HCT116 (cell line): ENCODE measurements at regions not wholly inside any gene's neighbourhood (a gene's known extent, or its start where the extent isn't known, plus 50 kb on each side); places are given as distances from the start of the nearest gene placed in this dataset.

Experiments used
- ATAC-seq: fragments of 200-7000 bp; cut with Tn5 transposase; 2 replicates; pipeline ENCODE4 v1.9.1; 2020; ENCODE audit warnings: mild to moderate bottlenecking, moderate library complexity
- BruUV-seq: library from RNA; stranded (reverse); fragments of 400-500 nt; replicated peaks from 2 replicates; lab custom pipeline; 2021; lab: Mats Ljungman, UMichigan
- CTCF ChIA-PET: fragments of 300-600 bp; sonication (Branson Sonifier 250); formaldehyde crosslinking; loops from one replicate; lab custom pipeline; 2021; ENCODE audit warnings: antibody characterized with exemption; lab: Charles Lee
- POLR2A ChIA-PET: fragments of 300-600, 350-600 bp; sonication (Branson Sonifier 250); formaldehyde crosslinking; loops from one replicate; lab custom pipeline; 2021; ENCODE audit warnings: antibody characterized with exemption; lab: Charles Lee
- RAD21 ChIA-PET, 2 experiments: fragments of 300-600 bp; sonication (Branson Sonifier 250); formaldehyde crosslinking; loops; one replicate each; lab custom pipeline; 2023; ENCODE audit warnings: low total read pairs in 2 of 2; ENCODE audit not compliant: uncharacterized antibody in 2 of 2, unreplicated experiment in 2 of 2, low non-redundant PET in 1 of 2; lab: Charles Lee
- DNase-seq: peaks from one replicate; pipeline ENCODE4 v3.0.0-alpha.2; 2010; ENCODE audit warnings: low read depth, low spot score
- H2AFZ ChIP-seq: fragments of 200-600 bp; shearing (Covaris generic), sonication (generic); 2 replicates; pipeline ENCODE4 v1.6.1; 2017; ENCODE audit warnings: low read depth, mixed run types, mixed read lengths, antibody characterized with exemption, low read length; ENCODE audit not compliant: poor library complexity, severe bottlenecking
- H3K27ac ChIP-seq: 2 replicates; pipeline ENCODE4 v1.5.1; 2012; ENCODE audit warnings: low read depth, low read length
- H3K27me3 ChIP-seq: fragments of 200-600 bp; sonication (generic); 2 replicates; pipeline ENCODE4 v1.6.1; 2016; ENCODE audit warnings: mixed run types, low read length, mixed read lengths; ENCODE audit not compliant: insufficient read depth
- H3K36me3 ChIP-seq, 2 experiments: fragments of 200-500 bp in 1 of 2; fragments of 200-600 bp in 1 of 2; sonication (Bioruptor generic) in 1 of 2; sonication (generic) in 1 of 2; 2 replicates each; pipeline versions ENCODE4 v1.5.1 to v1.6.1; 2014 to 2016; ENCODE audit warnings: low read length in 2 of 2, inconsistent platforms in 1 of 2, mixed read lengths in 1 of 2, mixed run types in 1 of 2; ENCODE audit not compliant: insufficient read depth in 2 of 2, control insufficient read depth in 1 of 2
- H3K4me1 ChIP-seq, 2 experiments: fragments of 200-600 bp in 1 of 2; sonication (generic) in 1 of 2; 2 replicates each; pipeline versions ENCODE4 v1.5.1 to v1.6.1; 2012 to 2017; ENCODE audit warnings: low read length in 2 of 2, inconsistent platforms in 1 of 2, mild to moderate bottlenecking in 1 of 2, mixed read lengths in 1 of 2, mixed run types in 1 of 2, moderate library complexity in 1 of 2; ENCODE audit not compliant: insufficient read depth in 2 of 2, control insufficient read depth in 1 of 2
- H3K4me2 ChIP-seq: fragments of 200-600 bp; sonication (generic); 2 replicates; pipeline ENCODE4 v1.6.1; 2017; ENCODE audit warnings: mixed run types, low read length, mixed read lengths
- H3K4me3 ChIP-seq, 2 experiments: fragments of 200-600 bp in 1 of 2; sonication (generic) in 1 of 2; replicated peaks in 1 of 2; 2 replicates each; pipeline ENCODE4 v1.5.1; 2011 to 2016; ENCODE audit warnings: low read length in 2 of 2, control low read depth in 1 of 2, low read depth in 1 of 2, mild to moderate bottlenecking in 1 of 2, mixed read lengths in 1 of 2, mixed run types in 1 of 2
- H3K79me2 ChIP-seq: fragments of 200-600 bp; sonication (generic); 2 replicates; pipeline ENCODE4 v1.6.1; 2017; ENCODE audit warnings: mild to moderate bottlenecking, mixed run types, low read length, moderate library complexity, mixed read lengths; ENCODE audit not compliant: insufficient read depth
- H3K9ac ChIP-seq: fragments of 200-600 bp; sonication (generic); 2 replicates; pipeline ENCODE4 v1.6.1; 2016; ENCODE audit warnings: low read length, mixed read lengths
- H3K9me2 ChIP-seq: fragments of 200-600 bp; sonication (generic), shearing (Covaris generic); 2 replicates; pipeline ENCODE4 v1.6.1; 2017; ENCODE audit warnings: mixed run types, mild to moderate bottlenecking, moderate library complexity; ENCODE audit not compliant: insufficient read depth
- H3K9me3 ChIP-seq, 2 experiments: fragments of 200-500 bp in 1 of 2; fragments of 200-600 bp in 1 of 2; sonication (Bioruptor generic) in 1 of 2; sonication (generic) in 1 of 2; 2 replicates each; pipeline ENCODE4 v1.6.1; 2014 to 2017; ENCODE audit warnings: low read length in 2 of 2, mixed read lengths in 2 of 2, inconsistent platforms in 1 of 2, low read depth in 1 of 2, mild to moderate bottlenecking in 1 of 2, mixed run types in 1 of 2, moderate library complexity in 1 of 2; ENCODE audit not compliant: control insufficient read depth in 1 of 2, insufficient read depth in 1 of 2
- H4K20me1 ChIP-seq: fragments of 200-600 bp; sonication (generic), shearing (Covaris generic); 2 replicates; pipeline ENCODE4 v1.6.1; 2017; ENCODE audit warnings: mixed run types, mild to moderate bottlenecking, moderate library complexity; ENCODE audit not compliant: insufficient read depth
- CBX3 ChIP-seq: IDR thresholded peaks from 2 replicates; pipeline ENCODE4 v1.6.1; 2012; ENCODE audit warnings: low read depth
- CEBPB ChIP-seq: IDR thresholded peaks from 2 replicates; pipeline ENCODE4 v1.6.1; 2012; ENCODE audit warnings: low read depth
- EZH2phosphoT487 ChIP-seq: fragments of 200-600 bp; IDR thresholded peaks from 2 replicates; pipeline ENCODE4 v1.6.1; 2018; ENCODE audit warnings: antibody characterized with exemption, borderline replicate concordance
- JUND ChIP-seq: IDR thresholded peaks from 2 replicates; pipeline ENCODE4 v1.6.1; 2012
- POLR2A ChIP-seq: IDR thresholded peaks from 2 replicates; pipeline ENCODE4 v1.7.0; 2011; ENCODE audit warnings: borderline replicate concordance; ENCODE audit not compliant: insufficient read depth, insufficient read length; ENCODE audit errors: extremely low read depth
- POLR2AphosphoS5 ChIP-seq: IDR thresholded peaks from 2 replicates; pipeline ENCODE4 v1.6.1; 2011; ENCODE audit warnings: mild to moderate bottlenecking, low read depth, low read length, moderate library complexity
- RAD21 ChIP-seq: IDR thresholded peaks from 2 replicates; pipeline ENCODE4 v1.6.1; 2012; ENCODE audit warnings: low read depth, mild to moderate bottlenecking
- YY1 ChIP-seq: IDR thresholded peaks from 2 replicates; pipeline ENCODE4 v1.6.1; 2011; ENCODE audit warnings: low read length, low read depth, moderate library complexity, mild to moderate bottlenecking; ENCODE audit not compliant: insufficient replicate concordance; ENCODE audit errors: extremely low read depth
- intact Hi-C: fragments of 100-400 bp; cut with micrococcal nuclease; formaldehyde crosslinking; loops from 2 replicates; pipeline ENCODE4 v1.10.0; 2022
- TF ChIP-seq, protein P1 (sequence below): IDR thresholded peaks from 2 replicates; pipeline ENCODE4 v1.6.1; 2012
- TF ChIP-seq, protein P2 (sequence below): IDR thresholded peaks from 2 replicates; pipeline ENCODE4 v1.6.1; 2011; ENCODE audit warnings: mild to moderate bottlenecking, low read length, moderate library complexity; ENCODE audit not compliant: insufficient replicate concordance; ENCODE audit errors: extremely low read depth

DNA sequence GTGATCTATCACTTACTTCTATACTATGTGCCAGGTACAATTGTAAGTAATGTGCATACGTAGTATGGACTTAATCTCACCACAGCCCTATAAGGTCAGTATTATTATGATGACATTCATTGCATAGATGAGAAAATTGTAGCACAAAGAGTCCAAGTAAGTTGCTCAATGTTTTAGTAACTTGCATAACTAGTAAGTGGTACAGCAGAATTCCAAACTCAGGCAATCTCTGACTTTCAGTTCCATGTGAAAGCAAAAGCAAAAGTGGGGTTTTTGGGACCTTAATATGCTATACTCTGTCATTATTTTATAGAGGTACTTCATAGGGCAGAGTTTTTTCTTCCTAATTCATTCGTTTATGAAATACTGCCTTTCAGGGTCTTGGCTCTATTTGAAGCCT is 188.8 kb upstream of the VEGFC start:
- no peak overlapping the region for H3K9ac ChIP-seq
- no TSS peak for BruUV-seq
- TF ChIP-seq POLR2AphosphoS5 = no peak
- TF ChIP-seq RAD21 = no peak
- no peak for TF ChIP-seq CEBPB
- TF ChIP-seq, protein P1, sequence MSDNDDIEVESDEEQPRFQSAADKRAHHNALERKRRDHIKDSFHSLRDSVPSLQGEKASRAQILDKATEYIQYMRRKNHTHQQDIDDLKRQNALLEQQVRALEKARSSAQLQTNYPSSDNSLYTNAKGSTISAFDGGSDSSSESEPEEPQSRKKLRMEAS = no peak
- no peak for TF ChIP-seq YY1
- TF ChIP-seq CBX3 = no peak
- TF ChIP-seq, protein P2, sequence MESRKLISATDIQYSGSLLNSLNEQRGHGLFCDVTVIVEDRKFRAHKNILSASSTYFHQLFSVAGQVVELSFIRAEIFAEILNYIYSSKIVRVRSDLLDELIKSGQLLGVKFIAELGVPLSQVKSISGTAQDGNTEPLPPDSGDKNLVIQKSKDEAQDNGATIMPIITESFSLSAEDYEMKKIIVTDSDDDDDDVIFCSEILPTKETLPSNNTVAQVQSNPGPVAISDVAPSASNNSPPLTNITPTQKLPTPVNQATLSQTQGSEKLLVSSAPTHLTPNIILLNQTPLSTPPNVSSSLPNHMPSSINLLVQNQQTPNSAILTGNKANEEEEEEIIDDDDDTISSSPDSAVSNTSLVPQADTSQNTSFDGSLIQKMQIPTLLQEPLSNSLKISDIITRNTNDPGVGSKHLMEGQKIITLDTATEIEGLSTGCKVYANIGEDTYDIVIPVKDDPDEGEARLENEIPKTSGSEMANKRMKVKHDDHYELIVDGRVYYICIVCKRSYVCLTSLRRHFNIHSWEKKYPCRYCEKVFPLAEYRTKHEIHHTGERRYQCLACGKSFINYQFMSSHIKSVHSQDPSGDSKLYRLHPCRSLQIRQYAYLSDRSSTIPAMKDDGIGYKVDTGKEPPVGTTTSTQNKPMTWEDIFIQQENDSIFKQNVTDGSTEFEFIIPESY = no peak
- no peak for TF ChIP-seq EZH2phosphoT487
- TF ChIP-seq POLR2A = no peak
- TF ChIP-seq JUND = no peak
- TF ChIP-seq, all 23 proteins: peak for 0
- no peak for ATAC-seq
- Histone ChIP-seq H4K20me1 (no peaks in the 10 kb centered on the region), H3K9me3 (no peaks in the 10 kb centered on the region), H3K27me3 (no peaks in the 10 kb centered on the region), H3K27ac (no peak overlapping the region), H3K9me2 (no peaks in the 10 kb centered on the region), H3K79me2 (no peaks in the 10 kb centered on the region), H3K4me1 (no peaks in the 10 kb centered on the region), H3K4me2 (no peak overlapping the region), H3K36me3 (no peaks in the 10 kb centered on the region), H3K4me3 (no peak overlapping the region), H2AFZ (no peak overlapping the region)
- ChIA-PET RAD21 (no interaction called here), CTCF (interaction anchor here (1.1 kb wide), 1 partner anchor 17 kb away, joined by 4 read pairs; no protein-coding TSS in a partner anchor), POLR2A (no interaction called here)
- no peak for DNase-seq
- intact Hi-C loops = no loop called here
